ENCODE measurements at regions not wholly inside any gene's neighbourhood (a gene's known extent, or its start where the extent isn't known, plus 50 kb on each side); places are given as distances from the start of the nearest gene placed in this dataset.

DNA sequence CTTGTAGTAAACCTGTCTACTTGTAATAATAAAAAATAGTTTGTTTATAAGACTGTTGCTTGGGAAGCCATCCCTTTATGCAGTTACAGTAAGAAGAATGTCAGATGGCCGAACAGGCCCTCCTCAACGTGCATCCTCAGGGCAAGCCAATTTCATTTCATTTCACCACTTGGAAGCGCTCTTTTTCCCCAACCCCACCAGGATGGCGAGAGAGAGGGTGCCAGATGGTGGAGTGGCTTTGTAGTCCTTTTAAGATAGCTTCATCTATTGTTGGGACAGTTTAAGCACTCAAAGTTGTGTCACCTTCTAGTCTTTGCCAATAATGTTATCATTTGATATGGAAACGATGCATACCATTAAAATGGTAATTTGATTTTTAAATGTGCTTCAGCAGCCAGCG, 356.3 kb upstream of the CAMK1G start:
- TF ChIP-seq, protein P1, sequence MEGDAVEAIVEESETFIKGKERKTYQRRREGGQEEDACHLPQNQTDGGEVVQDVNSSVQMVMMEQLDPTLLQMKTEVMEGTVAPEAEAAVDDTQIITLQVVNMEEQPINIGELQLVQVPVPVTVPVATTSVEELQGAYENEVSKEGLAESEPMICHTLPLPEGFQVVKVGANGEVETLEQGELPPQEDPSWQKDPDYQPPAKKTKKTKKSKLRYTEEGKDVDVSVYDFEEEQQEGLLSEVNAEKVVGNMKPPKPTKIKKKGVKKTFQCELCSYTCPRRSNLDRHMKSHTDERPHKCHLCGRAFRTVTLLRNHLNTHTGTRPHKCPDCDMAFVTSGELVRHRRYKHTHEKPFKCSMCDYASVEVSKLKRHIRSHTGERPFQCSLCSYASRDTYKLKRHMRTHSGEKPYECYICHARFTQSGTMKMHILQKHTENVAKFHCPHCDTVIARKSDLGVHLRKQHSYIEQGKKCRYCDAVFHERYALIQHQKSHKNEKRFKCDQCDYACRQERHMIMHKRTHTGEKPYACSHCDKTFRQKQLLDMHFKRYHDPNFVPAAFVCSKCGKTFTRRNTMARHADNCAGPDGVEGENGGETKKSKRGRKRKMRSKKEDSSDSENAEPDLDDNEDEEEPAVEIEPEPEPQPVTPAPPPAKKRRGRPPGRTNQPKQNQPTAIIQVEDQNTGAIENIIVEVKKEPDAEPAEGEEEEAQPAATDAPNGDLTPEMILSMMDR (IDR thresholded peaks at IDR 0.05; ENCODE audit: poor library complexity, severe bottlenecking): no peak
- TF ChIP-seq EP300 (conservative IDR thresholded peaks at IDR 0.05; ENCODE audit: poor library complexity, severe bottlenecking): no peak
- no peak for TF ChIP-seq EZH2 (IDR thresholded peaks at IDR 0.05; ENCODE audit: borderline replicate concordance, insufficient read depth, low read length, poor library complexity, severe bottlenecking)
- no peak for TF ChIP-seq RAD21 (conservative IDR thresholded peaks at IDR 0.05)
- TF ChIP-seq POLR2AphosphoS5 (IDR thresholded peaks at IDR 0.05): no peak
- TF ChIP-seq SMC3 (conservative IDR thresholded peaks at IDR 0.05; ENCODE audit: poor library complexity): no peak
- TF ChIP-seq, protein P2, sequence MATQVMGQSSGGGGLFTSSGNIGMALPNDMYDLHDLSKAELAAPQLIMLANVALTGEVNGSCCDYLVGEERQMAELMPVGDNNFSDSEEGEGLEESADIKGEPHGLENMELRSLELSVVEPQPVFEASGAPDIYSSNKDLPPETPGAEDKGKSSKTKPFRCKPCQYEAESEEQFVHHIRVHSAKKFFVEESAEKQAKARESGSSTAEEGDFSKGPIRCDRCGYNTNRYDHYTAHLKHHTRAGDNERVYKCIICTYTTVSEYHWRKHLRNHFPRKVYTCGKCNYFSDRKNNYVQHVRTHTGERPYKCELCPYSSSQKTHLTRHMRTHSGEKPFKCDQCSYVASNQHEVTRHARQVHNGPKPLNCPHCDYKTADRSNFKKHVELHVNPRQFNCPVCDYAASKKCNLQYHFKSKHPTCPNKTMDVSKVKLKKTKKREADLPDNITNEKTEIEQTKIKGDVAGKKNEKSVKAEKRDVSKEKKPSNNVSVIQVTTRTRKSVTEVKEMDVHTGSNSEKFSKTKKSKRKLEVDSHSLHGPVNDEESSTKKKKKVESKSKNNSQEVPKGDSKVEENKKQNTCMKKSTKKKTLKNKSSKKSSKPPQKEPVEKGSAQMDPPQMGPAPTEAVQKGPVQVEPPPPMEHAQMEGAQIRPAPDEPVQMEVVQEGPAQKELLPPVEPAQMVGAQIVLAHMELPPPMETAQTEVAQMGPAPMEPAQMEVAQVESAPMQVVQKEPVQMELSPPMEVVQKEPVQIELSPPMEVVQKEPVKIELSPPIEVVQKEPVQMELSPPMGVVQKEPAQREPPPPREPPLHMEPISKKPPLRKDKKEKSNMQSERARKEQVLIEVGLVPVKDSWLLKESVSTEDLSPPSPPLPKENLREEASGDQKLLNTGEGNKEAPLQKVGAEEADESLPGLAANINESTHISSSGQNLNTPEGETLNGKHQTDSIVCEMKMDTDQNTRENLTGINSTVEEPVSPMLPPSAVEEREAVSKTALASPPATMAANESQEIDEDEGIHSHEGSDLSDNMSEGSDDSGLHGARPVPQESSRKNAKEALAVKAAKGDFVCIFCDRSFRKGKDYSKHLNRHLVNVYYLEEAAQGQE (IDR thresholded peaks at IDR 0.05; ENCODE audit: borderline replicate concordance): no peak
- no peak for TF ChIP-seq MXI1 (conservative IDR thresholded peaks at IDR 0.05; ENCODE audit: poor library complexity, severe bottlenecking)
- TF ChIP-seq TAF1 (IDR thresholded peaks at IDR 0.05; ENCODE audit: low read depth): no peak
